HG03342 (cell line): ENCODE measurements at regions not wholly inside any gene's neighbourhood (a gene's known extent, or its start where the extent isn't known, plus 50 kb on each side); places are given as distances from the start of the nearest gene placed in this dataset.

Experiments used
- ATAC-seq: cut with Tn5 transposase; IDR thresholded peaks from one replicate; pipeline ENCODE4 v1.9.1; 2021; ENCODE audit warnings: mild to moderate bottlenecking, moderate library complexity; ENCODE audit not compliant: unreplicated experiment

DNA sequence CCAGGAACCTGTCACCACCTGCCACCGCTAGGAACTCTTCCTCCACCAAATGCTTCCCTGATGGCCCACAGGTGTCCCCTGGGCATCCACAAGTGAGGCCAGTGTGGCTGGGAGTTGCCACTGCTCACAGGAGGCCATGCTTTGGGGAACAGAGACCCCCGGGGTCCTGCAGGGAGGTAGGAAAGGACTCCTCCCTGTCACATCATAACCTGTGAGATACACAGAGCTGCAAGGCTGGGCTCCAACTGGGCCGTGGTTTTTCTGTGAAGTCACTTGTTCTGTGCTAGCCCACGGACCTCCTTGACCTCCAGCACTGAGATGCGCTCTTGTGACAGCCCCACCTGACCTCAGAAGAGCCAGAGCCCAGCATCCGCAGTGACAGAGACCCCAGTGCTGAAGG is 311.2 kb downstream of the C16orf95 start:
- no peak for ATAC-seq

DNA sequence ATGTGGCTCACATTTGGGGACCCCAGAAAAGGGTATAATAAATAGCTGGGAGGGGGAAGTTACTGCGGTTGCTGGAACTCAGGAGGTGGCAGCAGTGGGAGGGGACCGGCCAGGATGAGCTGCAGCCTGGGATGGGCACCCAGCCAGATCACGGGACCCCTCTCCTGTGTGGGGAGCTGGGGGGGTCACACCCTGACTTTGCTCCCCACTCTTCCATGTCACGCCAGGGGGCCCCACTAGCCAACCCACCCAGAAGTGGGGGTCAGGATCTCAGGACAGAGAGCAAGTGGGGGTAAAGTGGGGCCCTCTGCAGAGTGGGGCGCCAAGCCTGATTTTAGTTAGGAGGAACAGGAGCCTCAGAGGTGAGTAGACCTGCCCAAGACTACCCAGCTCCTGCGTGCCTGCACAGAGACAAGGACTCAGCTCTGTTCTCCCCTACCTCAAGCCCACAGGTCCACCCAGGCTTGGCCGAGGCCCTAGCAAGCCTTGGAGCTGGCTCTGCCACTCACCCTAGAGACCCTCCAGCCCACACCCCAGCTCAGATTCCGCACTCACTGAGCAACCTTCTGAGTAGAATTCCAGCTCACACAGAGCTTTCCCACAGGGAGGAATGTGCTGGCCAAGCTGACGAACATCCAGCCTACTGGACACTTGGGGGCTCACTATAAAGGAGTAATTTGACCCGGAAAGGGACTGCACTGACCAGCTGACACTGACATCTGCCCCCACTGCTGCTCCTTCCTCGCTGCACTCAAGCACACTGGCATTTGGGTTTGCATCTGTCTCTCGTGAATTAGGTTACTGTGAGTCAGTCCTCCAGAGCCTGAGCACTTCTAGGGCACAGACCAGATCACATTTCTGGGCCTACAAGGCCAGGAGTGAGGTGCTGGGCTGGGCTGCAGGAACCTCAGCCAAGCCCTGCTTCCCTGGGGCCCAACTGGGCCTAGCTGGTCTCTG is 310.1 kb downstream of the C16orf95 start:
- no peak for ATAC-seq

DNA sequence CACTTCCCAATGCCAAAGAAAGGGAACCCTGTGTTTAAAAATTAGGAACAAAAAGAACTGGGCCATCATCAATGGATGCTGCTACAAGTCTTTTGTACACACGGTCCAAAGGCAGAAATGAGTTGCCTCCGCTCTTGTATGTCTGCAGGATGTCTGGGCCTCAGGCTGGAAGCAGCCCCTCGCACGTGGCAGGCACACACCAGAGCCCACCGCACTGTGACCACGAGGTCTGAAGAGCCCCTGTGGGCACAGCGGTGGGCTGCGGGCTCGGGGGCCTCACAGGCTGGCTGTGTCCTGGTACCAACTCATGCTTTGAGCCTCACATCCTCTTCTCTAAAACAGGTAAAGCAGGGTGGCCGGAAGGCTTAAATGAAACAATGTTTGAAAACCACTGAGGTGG is 309.3 kb downstream of the C16orf95 start:
- ATAC-seq, result no peak

DNA sequence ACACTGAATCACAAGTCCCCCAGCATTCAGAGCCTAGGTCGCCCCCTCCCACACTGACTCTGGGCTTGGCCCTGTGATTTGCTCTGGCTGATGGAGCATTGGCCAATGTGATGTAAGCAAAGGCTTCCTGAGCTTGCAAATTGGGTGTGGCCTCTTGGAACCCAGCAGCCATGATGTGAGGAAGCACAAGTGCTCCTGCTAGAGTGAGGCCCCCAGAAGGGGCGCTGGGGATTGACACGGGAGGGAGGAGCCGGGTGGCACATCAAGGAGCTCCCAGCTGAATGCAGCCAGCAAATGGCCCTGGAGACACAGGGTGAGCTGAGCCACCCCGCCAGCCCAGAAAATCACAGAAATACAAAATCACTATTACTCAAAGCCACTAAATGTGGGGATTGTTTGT is 308.5 kb downstream of the C16orf95 start:
- ATAC-seq, result no peak

DNA sequence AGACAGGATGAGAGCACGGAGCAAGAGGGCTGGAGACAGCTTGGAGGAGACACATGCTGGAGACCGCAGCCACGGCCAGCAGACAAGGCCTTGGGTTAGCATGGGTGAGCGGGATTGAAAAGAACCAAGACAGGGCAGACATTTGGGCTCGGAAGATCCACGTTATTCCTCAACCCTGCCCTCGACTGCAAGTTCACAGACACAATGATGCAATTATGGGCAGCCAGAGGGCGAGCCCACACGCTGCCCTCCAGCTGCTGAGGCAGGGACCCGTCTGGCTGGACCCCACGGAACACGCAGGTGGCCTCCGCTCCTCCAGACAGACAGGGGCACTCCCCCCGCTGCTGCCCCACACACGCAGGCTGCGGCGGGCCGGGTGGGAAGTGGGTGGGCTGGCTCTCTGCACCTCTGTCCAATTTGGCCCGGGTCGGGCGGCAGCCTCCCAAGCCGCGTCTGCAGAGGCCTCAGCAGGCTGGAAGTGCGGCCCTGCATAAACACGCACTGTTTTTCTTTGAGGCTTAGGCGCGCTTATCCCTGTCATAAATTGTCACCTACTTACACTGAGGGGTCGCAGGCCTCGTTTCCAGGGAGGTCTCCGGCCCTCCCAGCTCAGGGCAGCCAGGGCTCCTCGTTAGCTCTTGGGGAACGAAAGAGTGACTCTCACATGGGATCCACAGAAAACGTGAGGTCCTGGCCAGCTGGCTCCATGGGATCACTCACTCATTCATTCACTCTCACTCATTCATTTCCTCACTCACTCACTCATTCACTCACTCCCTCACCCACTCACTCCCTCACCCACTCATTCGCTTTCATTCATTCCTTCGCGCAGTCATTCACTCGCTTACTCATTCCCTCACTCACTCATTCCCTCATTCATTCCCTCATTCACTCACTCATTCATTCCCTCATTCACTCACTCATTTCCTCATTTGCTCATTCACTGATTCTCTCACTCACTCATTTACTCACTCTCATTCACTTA is 303.9 kb downstream of the C16orf95 start:
- ATAC-seq, result no peak

DNA sequence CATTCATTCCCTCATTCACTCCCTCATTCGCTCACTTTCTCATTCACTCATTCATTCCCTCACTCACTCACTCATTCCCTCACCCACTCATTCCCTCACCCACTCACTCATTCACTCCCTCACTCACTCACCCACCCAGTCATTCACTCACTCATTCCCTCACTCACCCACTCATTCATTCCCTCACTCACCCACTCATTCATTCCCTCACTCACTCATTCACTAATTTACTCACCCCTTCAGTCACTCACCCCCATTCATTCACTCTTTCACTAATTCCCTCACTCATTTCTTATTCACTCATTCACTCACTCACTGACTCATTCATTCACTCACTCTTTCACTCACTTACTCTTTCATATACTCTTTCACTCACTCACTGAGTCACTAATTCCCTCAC is 303.1 kb downstream of the C16orf95 start:
- no peak for ATAC-seq

DNA sequence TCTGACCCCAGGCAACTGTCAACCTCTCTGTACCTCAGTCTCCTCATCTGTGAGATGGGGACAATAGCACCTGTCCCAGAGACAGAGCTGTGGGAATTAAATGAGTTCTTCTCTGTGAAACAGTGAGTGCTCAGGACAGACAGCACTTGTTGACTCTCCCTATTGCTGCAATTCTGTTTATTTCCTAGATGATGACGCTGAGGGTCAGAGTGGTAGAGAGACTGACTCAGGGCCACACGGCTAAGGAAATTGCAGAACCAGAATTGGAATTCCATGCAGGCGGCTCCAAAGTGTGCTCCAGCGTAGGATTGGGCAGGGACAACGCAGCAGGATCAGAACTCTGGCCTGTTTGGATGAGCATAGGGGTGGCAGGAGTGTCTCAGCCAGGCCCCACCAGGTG is 302.2 kb downstream of the C16orf95 start:
- no peak for ATAC-seq

DNA sequence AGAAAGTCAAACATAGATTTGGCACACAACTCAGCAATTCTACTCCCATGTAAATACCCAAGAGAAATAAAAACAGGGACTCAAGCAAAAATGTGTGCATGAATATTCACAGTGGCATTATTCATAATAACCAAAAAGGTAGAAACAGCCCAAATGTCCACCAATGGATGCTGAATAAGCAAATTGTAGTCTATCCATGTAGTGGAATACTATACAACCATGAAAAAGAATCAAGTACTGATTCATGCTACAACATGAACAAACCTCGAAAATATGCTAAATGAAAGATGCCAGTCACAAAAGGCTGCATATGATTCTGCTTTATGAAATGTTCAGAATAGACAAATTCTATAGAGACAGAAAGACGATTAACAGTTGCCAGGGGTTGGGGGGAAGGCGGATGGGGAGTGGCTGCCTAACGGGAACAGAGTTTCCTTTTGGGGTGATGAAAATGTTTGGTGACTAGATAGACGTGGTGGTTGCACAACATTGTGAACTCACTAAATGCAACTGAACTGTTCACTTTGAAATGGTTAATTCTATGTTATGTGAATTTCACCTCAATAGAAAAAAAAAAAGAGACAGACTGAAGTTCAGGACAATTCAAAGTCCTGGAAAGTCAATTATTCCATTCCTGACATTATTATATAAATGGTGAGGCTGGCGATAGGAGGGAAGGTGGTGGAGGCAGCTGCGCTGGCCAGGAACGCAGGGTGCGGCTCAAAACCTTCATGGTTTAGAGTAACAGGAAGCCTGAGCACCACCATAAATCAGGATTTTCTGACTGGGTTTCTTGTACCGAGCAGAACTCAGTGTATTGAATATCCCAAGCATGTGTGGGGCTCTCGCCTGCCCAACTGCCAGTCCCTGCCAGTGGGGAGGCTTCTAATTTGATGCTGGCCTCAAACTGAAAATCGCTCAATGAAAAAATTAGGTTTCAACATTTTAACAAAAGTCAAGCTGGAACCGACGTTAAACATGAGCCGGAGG is 300.9 kb downstream of the C16orf95 start:
- no peak for ATAC-seq

DNA sequence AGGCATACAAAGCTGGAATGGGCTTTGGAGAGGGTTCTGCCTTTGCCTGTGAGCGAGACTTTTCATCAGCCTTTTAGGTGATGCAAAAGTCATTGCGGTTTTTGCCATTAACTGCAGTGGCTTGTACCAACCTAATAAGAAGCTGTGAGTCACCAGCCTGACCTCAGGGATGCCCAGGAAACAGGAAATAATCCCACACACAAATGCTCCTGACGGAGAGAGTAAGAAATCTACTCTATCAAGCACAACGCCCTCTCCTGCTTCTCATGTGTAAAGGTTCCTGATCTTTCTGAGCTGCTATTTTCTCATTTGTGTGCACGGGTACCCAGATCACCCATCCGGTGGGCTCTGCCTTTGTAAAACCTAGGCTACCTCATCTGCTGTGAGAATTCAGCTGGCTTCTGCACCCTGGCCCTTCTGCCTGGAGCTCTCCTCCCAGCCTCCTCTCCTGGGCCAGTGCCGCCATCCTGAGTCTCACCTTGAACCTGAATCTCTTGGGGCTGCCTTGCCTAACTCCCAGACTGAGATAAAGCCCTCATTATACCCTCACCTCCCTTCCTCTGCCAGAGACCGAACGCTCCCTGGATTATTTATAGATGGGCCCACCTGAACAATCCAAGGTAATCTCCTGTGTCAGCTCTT is 299.7 kb downstream of the C16orf95 start:
- no peak for ATAC-seq

DNA sequence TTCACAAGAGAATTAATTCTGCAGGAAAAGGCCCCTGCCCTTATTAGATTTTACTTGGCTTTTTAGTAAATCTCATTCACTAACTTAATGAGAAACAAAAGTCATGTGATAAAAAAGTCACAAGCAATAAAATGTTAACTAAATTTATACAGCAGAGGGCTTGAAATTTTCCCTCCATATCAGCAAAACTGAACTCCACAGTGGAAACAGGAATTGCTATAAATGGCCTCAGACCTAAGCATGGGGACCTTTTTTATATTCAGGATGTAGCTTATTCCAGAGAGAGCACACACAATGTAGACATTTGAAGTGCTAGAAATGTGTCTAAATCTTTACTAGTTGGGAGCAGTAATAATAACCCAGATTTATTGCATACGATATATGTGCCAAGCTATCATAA is 291.5 kb downstream of the C16orf95 start:
- no peak for ATAC-seq

DNA sequence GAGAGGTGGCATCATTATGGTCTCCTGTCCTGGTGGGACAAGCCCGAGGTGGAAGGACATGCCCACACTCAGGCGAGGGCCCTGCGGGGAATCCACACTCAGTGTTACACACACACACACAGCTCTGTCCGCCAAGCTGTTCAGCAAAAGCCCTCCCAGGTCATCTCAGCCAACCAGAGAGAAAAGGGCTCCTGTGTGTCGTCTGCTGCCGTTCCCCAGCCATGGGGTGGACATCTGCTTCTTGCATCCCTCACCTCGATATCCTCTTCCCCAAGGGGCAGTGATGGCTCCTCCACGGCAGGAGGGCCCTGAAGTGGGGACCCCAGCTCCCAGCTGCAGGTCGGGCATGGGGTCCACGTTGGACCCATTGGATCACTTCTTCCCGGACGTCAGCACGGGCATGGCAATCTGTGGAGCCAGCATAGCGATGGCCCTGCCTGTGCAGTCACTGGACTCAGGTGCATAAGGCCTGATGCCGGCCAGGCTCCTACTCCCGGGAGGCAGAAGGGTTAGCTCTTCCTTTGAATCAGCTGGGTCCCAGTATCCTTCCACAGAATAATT is 290.1 kb downstream of the C16orf95 start:
- no peak for ATAC-seq

DNA sequence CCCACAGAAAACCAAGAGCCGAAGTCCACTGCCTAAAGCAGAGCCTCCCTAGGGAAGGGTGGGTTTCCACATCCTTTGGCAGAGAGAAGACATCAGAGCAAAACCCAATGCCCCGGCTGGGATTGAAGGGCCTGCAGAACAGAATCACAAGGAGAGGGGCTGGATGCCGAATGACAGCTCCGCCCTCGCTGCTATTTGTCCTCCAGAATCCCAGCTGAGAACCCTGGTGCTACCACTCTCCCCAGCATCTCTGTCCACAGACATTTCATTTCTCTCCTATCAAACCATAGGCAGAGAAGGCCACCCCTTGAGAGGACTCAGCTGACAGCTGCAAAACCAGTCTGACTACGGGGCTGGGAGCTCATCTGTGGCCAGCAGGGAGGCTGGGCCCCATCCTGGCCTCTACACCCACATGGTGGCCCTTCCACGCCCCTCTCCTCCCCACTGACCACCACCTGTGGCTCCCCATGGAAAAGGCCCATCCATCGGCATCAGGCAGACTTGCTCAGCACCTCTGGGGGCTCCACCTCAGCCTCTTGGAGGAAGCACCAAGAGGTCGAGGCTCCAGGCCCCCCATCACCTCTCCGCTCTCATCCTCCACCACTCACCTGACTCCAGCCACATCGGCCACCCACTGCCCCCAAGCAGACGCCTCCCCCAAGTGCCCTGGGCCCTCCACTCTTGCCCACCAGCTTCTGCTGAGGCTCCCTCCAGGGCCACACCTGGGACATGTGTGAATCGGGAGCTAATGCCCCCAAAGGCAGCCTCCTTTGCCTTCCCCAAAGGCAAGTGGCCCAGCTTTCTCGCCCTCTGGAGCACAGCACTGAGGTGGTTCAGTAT is 288.5 kb downstream of the C16orf95 start:
- ATAC-seq, result no peak

DNA sequence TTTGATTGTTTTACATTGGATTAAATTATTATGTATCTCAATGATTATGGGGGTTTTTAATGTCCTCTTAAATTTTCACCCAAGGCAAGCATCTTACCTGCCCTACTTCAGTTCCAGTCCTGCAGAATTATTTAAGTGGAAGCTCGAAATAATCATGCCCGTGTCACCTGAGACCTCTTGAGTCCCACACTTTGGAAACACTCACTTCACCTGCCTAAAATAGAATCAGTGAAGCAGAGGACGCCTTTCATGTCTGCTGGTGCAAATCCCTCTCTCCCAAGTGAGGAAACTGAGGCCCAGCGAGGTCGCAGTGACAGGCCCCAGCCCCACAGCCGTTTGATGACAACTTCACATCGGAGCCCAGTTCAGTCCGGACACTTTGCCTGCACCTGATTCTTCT is 284.6 kb downstream of the C16orf95 start:
- no peak for ATAC-seq

DNA sequence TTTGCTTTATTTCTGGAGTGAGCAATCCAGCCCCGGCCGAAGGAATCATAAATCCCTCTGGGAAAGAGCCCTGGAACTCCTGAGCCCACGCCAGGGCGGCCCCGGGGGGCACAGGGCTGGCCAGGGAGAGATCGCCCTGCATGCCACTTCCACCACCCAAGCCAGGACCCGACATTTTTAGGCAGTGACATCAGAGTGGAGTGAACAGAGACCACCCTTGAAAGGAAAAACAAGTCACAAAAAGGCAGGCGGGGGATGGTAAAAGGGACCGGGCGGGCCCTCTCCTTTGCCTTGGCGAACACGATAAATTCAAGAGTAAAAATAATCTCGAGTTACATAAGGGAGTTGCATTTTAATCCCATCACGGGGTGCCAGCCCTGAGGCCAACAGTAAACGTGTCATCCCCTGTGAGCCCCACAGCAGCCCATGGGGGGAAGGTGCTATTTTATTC is 284.1 kb downstream of the C16orf95 start:
- ATAC-seq, result no peak

DNA sequence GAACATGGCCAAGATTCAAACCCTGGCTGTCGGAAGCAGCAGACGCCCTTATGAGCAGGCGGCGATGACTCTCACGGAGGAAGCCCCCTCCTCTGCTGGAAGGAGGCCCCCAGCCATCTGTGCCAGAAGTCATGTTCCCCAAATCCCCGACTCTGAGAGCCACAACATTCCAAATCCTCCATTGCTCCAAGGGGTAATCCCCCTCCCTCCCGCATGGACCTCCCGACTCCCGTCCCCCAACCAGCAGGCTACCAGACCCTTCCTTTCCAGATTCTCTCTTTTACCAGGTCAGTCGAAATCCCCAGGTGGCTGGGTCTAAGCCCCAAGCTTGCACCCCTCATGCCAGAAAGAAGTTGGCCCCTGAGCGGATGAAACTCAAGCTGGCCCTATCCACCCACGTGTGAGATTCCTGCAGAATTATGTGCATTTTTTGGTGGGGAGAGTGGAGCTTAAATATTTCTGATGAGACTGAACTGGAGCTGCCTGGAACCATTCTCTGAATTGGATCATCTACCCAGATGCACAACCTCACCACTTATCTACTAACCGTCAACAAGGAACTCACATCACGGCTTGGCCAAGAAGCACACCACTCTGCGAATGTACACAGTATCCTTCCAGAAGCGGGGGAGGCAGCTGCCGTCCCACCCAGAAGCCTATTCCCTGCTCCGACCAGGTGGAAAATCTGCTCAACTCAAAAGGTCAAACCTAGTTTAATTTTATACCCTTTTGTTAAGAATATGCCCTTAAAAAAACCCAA is 283.5 kb downstream of the C16orf95 start:
- no peak for ATAC-seq

DNA sequence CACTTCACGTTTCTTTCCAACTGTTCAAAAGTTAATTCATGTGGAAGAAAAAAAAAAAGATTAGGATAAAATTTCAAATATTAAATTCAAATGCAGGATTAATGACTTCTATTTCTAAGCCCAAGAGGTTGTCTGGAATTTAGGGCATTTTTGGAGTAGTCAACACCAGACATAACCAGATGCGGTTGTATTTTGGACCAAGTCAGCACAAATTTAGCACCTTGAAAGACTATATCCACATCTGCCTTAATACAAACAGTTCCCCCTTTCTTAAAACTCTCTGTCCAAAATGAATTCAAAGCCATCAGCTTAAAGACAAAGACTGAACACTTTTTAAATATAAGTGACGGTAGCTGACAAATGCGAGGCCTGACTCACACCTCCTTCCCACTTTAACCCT is 282.9 kb downstream of the C16orf95 start:
- no peak for ATAC-seq

DNA sequence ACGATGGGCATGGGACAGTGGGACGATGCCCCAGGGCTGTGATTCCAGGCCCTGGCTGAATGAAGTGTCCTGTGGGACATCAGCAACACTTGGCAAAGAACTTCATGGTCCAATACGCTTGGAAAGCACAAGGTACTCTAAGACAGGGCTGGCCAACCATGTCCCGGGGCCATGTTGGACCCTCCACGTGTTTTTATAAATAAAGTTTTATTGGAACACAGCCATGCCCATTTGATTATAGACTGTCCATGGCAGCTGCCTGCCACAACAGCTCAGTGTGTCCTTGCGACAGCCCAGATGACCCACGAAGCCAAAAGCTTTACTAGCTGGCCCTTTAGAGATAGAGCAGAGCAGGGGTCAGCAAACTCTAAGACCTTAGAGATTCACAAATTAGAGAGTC is 282.1 kb downstream of the C16orf95 start:
- no peak for ATAC-seq

DNA sequence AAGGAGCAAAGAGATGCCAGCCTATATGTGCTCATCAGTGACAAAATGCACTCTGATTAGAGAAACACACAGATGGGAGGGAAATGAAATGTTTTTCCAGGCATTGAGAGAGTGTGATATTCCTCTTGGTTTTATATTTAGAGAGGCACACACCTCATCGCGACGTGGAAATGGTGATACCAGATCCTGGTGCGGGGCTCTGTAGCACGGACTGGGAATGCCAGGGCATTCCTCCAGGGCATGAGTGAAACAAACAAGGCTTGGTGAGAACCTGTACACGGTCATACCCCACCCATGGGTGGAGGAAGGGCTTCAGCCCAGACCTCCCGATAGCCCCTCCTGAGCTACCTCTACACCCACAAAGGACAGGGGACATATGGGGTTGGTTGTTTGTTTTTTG is 280.2 kb downstream of the C16orf95 start:
- ATAC-seq, result no peak
